Common myeloid progenitor, CD34-positive (primary cell): ENCODE measurements at regions not wholly inside any gene's neighbourhood (a gene's known extent, or its start where the extent isn't known, plus 50 kb on each side); places are given as distances from the start of the nearest gene placed in this dataset.

Experiments
- CTCF ChIA-PET: fragments of 350-600 bp; sonication (Branson Sonifier 250); formaldehyde crosslinking; loops from one replicate; lab custom pipeline; 2021; ENCODE audit warnings: antibody characterized with exemption; lab: Charles Lee
- POLR2A ChIA-PET: fragments of 350-600 bp; sonication (Branson Sonifier 250); formaldehyde crosslinking; loops from one replicate; lab custom pipeline; 2021; ENCODE audit warnings: antibody characterized with exemption; lab: Charles Lee
- DNase-seq, 3 donors: peaks; one replicate each; pipeline versions ENCODE4 v3.0.0 to v3.0.0-alpha.2; 2013
- H3K27ac ChIP-seq, 2 experiments: 1 replicate in 1 of 2; 2 replicates in 1 of 2; pipeline ENCODE4 v1.7.0; 2013; ENCODE audit warnings: inconsistent platforms in 2 of 2, low read length in 2 of 2, mild to moderate bottlenecking in 2 of 2, low read depth in 1 of 2, moderate library complexity in 1 of 2; ENCODE audit not compliant: severe bottlenecking in 2 of 2, insufficient read depth in 1 of 2, poor library complexity in 1 of 2
- H3K27me3 ChIP-seq, 5 experiments: replicated peaks in 2 of 5; 1 replicate in 3 of 5; 2 replicates in 2 of 5; pipeline versions ENCODE4 v1.6.1 to v1.7.0; 2013; ENCODE audit warnings: low read length in 4 of 5, mild to moderate bottlenecking in 2 of 5, moderate library complexity in 2 of 5, inconsistent platforms in 1 of 5; ENCODE audit not compliant: insufficient read depth in 5 of 5, control insufficient read depth in 4 of 5
- H3K36me3 ChIP-seq, 4 experiments: 1 replicate in 2 of 4; 2 replicates in 2 of 4; pipeline versions ENCODE4 v1.6.1 to v1.7.0; 2013; ENCODE audit warnings: low read length in 3 of 4, control low read depth in 1 of 4, mild to moderate bottlenecking in 1 of 4; ENCODE audit not compliant: control insufficient read depth in 4 of 4, insufficient read depth in 4 of 4
- H3K4me1 ChIP-seq, 4 experiments: 1 replicate in 3 of 4; 2 replicates in 1 of 4; pipeline versions ENCODE4 v1.6.1 to v1.7.1; 2013; ENCODE audit warnings: low read length in 3 of 4, mild to moderate bottlenecking in 3 of 4, control low read depth in 1 of 4, inconsistent platforms in 1 of 4, moderate library complexity in 1 of 4; ENCODE audit not compliant: control insufficient read depth in 4 of 4, insufficient read depth in 4 of 4; ENCODE audit errors: control extremely low read depth in 1 of 4
- H3K4me3 ChIP-seq, 7 experiments: 1 replicate in 4 of 7; 2 replicates in 3 of 7; pipeline versions ENCODE4 v1.5.1 to v1.7.0; 2013; ENCODE audit warnings: mild to moderate bottlenecking in 7 of 7, low read length in 6 of 7, moderate library complexity in 6 of 7, inconsistent platforms in 2 of 7, low read depth in 2 of 7, control low read depth in 1 of 7; ENCODE audit not compliant: insufficient read depth in 4 of 7, control insufficient read depth in 1 of 7; ENCODE audit errors: extremely low read depth in 1 of 7
- H3K9me3 ChIP-seq, 5 experiments: 1 replicate in 4 of 5; 2 replicates in 1 of 5; pipeline versions ENCODE4 v1.6.1 to v1.7.1; 2013; ENCODE audit warnings: low read length in 4 of 5, mild to moderate bottlenecking in 2 of 5, inconsistent platforms in 1 of 5, low read depth in 1 of 5, moderate library complexity in 1 of 5; ENCODE audit not compliant: control insufficient read depth in 4 of 5, insufficient read depth in 2 of 5; ENCODE audit errors: control extremely low read depth in 1 of 5
- WGBS: methylation state at CpG from one replicate; pipeline ENCODE4 v1.1.5; 2013; ENCODE audit not compliant: insufficient coverage; 5-methylcytosine and 5-hydroxymethylcytosine counted together

DNA sequence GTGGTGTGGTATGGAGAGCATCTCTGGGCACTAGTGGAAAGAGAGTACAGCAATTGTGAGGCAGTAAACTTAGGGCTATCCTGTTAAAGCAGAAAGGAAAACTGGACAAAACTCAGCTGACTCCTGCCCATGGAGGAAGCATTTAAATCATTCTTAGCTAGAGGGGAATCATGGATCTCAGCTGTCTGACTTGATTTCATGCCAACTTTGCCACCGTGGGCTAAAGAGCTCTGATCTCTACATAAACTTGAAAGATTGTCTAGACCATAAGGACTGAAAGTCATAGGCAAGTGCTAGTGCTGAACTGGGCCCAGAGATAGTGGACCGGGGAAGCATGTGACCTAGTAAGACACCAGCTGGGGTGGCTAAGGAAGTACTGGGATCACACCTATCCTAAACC is 651.8 kb downstream of the COL12A1 start:
- no peaks in the 10 kb centered on the region for H3K27me3 ChIP-seq
- no peak overlapping the region for H3K4me3 ChIP-seq
- WGBS, result 100% methylated on average over 2 of the region's 2 CpGs
- no peaks in the 10 kb centered on the region for H3K4me1 ChIP-seq
- ChIA-PET POLR2A (interaction anchor here (0.6 kb wide), 1 partner anchor 519 kb away, joined by 3 read pairs; no protein-coding TSS in a partner anchor), CTCF (no interaction called here)
- DNase-seq, result no peak
- no peaks in the 10 kb centered on the region for H3K36me3 ChIP-seq
- H3K27ac ChIP-seq, result no peak overlapping the region
- H3K9me3 ChIP-seq, result peaks cover 0 to 3% (median 0%) of the 10 kb centered on the region in 5 experiments

DNA sequence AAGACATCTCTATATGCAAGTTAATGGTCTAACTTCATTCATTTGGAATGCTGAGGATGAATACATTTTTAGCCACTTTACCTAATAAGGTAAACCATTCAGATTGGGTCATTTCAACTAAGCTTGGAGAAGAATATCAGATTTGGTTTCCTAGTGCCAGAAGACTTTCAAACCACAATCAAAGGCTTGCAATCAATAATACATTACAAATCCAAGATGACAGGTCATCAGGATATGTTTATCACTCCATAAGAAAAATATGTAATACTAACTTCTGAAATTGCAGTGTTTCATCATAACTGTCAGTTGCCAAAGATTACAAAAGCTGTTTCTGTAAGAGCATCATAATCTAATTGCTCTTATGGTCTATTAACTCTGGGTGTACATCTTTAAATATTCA is 654.0 kb downstream of the COL12A1 start:
- POLR2A ChIA-PET, result no interaction called here
- no peak overlapping the region for H3K27ac ChIP-seq
- no peak for DNase-seq
- H3K36me3 ChIP-seq, result no peaks in the 10 kb centered on the region
- no peaks in the 10 kb centered on the region for H3K27me3 ChIP-seq
- CTCF ChIA-PET, result no interaction called here
- H3K4me3 ChIP-seq, result no peak overlapping the region
- H3K4me1 ChIP-seq, result no peaks in the 10 kb centered on the region
- H3K9me3 ChIP-seq, result peaks cover 0 to 3% (median 0%) of the 10 kb centered on the region in 5 experiments

GRCh38 chr6:74550821-74551220 is 655.0 kb downstream of the COL12A1 start:
- CTCF ChIA-PET, result no interaction called here
- no peak for DNase-seq
- WGBS, result 94% methylated on average over 3 of the region's 6 CpGs
- no peaks in the 10 kb centered on the region for H3K27me3 ChIP-seq
- POLR2A ChIA-PET, result no interaction called here
- H3K9me3 ChIP-seq, result peaks cover 0 to 3% (median 0%) of the 10 kb centered on the region in 5 experiments
- H3K4me1 ChIP-seq, result no peaks in the 10 kb centered on the region
- no peaks in the 10 kb centered on the region for H3K36me3 ChIP-seq
- H3K4me3 ChIP-seq, result no peak overlapping the region
- H3K27ac ChIP-seq, result no peak overlapping the region

DNA sequence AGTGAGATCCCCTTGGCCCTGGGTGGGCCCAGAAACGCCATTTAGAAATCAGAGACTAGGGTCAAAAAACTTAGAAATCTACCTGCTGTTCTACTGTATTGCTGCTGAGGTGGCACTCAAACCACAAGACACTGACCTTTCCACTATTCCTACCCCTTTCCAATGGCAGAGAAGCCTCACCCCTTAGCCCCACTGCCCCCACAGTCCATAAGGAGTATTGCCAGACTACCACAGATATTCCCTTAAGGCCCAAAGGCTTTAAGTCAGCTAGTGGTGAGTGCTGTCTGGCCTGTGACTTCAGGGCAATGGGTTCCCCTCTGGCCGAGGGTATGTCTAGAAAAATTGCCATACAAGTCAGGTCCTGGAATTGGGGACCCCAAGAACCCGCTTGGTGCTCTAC is 656.1 kb downstream of the COL12A1 start:
- POLR2A ChIA-PET, result no interaction called here
- 94% methylated on average over 2 of the region's 3 CpGs for WGBS
- no peak for DNase-seq
- no peak overlapping the region for H3K4me3 ChIP-seq
- no peak overlapping the region for H3K27ac ChIP-seq
- H3K9me3 ChIP-seq, result peaks cover 0 to 3% (median 0%) of the 10 kb centered on the region in 5 experiments
- H3K4me1 ChIP-seq, result no peaks in the 10 kb centered on the region
- no peaks in the 10 kb centered on the region for H3K36me3 ChIP-seq
- CTCF ChIA-PET, result no interaction called here
- H3K27me3 ChIP-seq, result no peaks in the 10 kb centered on the region

DNA sequence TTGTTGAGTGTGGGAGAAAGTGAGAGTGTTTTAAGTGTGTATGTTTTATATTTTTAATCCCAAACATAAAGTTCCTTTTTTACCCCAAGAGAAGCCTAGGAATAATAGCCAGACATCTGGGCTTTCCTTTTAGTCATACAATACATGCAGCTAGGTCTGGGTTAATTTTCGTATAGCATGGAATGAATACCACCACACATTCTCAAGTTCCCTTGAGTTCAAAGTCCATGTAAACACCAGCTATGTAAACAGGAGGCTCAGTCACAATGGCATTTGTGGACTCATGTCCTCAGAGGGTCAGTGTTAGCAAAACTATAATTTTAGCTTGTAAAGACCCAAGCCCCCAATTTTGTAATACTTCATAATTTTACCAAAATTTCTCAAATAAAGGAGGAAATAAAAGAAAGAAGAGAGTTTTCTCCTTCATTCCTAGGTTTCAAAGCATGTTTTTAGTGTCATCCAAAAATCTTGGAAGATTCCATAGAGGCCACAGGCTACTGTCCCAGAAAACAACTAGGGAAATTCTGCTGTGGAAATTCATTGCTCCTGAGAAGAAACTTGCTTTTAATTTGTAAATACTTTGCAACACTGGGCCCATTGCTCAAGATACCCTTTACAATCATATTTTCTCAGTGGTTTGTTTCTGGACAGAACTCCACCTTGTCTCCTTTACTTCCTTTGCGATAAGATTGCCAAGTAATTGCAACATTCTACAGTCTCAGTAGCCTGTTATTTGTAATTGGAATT is 671.2 kb downstream of the COL12A1 start:
- Histone ChIP-seq H3K4me1 (no peaks in the 10 kb centered on the region), H3K27ac (no peak overlapping the region), H3K36me3 (no peaks in the 10 kb centered on the region), H3K4me3 (no peak overlapping the region), H3K27me3 (no peaks in the 10 kb centered on the region), H3K9me3 (no peaks in the 10 kb centered on the region)
- no peak for DNase-seq
- ChIA-PET POLR2A (no interaction called here), CTCF (no interaction called here)
- WGBS, result 100% methylated on average over 1 of the region's 2 CpGs

DNA sequence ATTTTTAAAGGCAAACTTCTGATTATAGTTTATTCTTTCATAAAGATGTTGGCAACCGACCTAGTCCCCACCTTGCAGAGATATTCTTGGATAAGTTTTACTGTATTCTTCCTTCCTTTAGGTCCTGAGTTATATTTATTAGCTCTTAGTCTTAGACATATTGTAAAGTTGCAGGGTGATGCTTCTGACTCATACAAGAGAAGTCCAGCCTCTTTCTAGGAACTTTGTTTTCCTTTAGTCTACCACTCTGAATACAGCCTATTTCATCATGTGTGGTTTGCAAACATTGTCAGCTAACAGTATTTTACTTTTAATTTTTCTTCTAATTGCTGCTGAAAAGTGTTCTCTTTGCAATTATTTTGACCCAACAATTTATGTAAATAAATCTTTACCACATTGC is 686.7 kb downstream of the COL12A1 start:
- WGBS, result no CpG with 5 or more reads among the region's 1 CpG
- ChIA-PET CTCF (no interaction called here), POLR2A (no interaction called here)
- Histone ChIP-seq H3K27ac (no peak overlapping the region), H3K36me3 (no peaks in the 10 kb centered on the region), H3K27me3 (no peaks in the 10 kb centered on the region), H3K4me1 (no peaks in the 10 kb centered on the region), H3K9me3 (no peaks in the 10 kb centered on the region), H3K4me3 (no peak overlapping the region)
- no peak for DNase-seq

- 100% methylated on average over 1 of the region's 1 CpG for WGBS
- CTCF ChIA-PET, result no interaction called here
- no peaks in the 10 kb centered on the region for H3K4me1 ChIP-seq
Measured at GRCh38 chr6:74518035-74518434, 687.8 kb downstream of the COL12A1 start.

More at GRCh38 chr6:74518035-74518434, 687.8 kb downstream of the COL12A1 start:
- no peaks in the 10 kb centered on the region for H3K9me3 ChIP-seq
- POLR2A ChIA-PET, result no interaction called here
- no peaks in the 10 kb centered on the region for H3K27me3 ChIP-seq
- no peak for DNase-seq
- H3K27ac ChIP-seq, result no peak overlapping the region
- H3K4me3 ChIP-seq, result no peak overlapping the region
- H3K36me3 ChIP-seq, result no peaks in the 10 kb centered on the region
